ENCODE measurements at regions not wholly inside any gene's neighbourhood (a gene's known extent, or its start where the extent isn't known, plus 50 kb on each side); places are given as distances from the start of the nearest gene placed in this dataset.

GRCh38 chr15:89396723-89397652 is 62.4 kb upstream of the POLG start:
- H3K9me3 Mint-ChIP-seq = no peaks in the 10 kb centered on the region
- peaks cover 22 to 51% (median 32%) of the 10 kb centered on the region in 5 donors for H3K27me3 Mint-ChIP-seq
- H3K4me1 Mint-ChIP-seq = peaks cover 1 to 21% (median 7%) of the 10 kb centered on the region in 4 donors
- DNase-seq (no peak), ATAC-seq (no peak)
- POLR2A ChIA-PET = no interaction called here
- H3K36me3 Mint-ChIP-seq = peaks cover 0 to 9% (median 0%) of the 10 kb centered on the region in 3 donors
- peak overlapping the region in 1 of 10 donors; percentile 18 for H3K27ac Mint-ChIP-seq
- H3K4me3 Mint-ChIP-seq = no peak overlapping the region

- POLR2A ChIA-PET = no interaction called here
- no peak overlapping the region for H3K4me3 Mint-ChIP-seq
- no peak overlapping the region for H3K27ac Mint-ChIP-seq
- H3K9me3 Mint-ChIP-seq = no peaks in the 10 kb centered on the region
- ATAC-seq = no peak
- H3K4me1 Mint-ChIP-seq = peaks cover 1 to 11% (median 7%) of the 10 kb centered on the region in 4 donors
- no peak for DNase-seq
- peaks cover 13 to 48% (median 23%) of the 10 kb centered on the region in 5 donors for H3K27me3 Mint-ChIP-seq
- peaks cover 0 to 9% (median 0%) of the 10 kb centered on the region in 3 donors for H3K36me3 Mint-ChIP-seq
These were observed 61.4 kb upstream of the POLG start for GRCh38 chr15:89395996-89396395.

- peaks cover 1 to 7% (median 6%) of the 10 kb centered on the region in 4 donors for H3K4me1 Mint-ChIP-seq
- H3K27me3 Mint-ChIP-seq = peaks cover 10 to 47% (median 24%) of the 10 kb centered on the region in 5 donors
- no peaks in the 10 kb centered on the region for H3K9me3 Mint-ChIP-seq
- no peak overlapping the region for H3K27ac Mint-ChIP-seq
- ATAC-seq = no peak
- H3K36me3 Mint-ChIP-seq = peaks cover 0 to 9% (median 0%) of the 10 kb centered on the region in 3 donors
- POLR2A ChIA-PET = no interaction called here
- no peak for DNase-seq
- no peak overlapping the region for H3K4me3 Mint-ChIP-seq
These were observed 60.8 kb upstream of the POLG start for GRCh38 chr15:89395461-89395871.

GRCh38 chr15:89395031-89395430 is 60.4 kb upstream of the POLG start:
- peaks cover 0 to 11% (median 0%) of the 10 kb centered on the region in 3 donors for H3K36me3 Mint-ChIP-seq
- POLR2A ChIA-PET = no interaction called here
- H3K9me3 Mint-ChIP-seq = no peaks in the 10 kb centered on the region
- H3K27ac Mint-ChIP-seq = no peak overlapping the region
- H3K4me1 Mint-ChIP-seq = peaks cover 1 to 7% (median 6%) of the 10 kb centered on the region in 4 donors
- ATAC-seq (no peak), DNase-seq (no peak)
- no peak overlapping the region for H3K4me3 Mint-ChIP-seq
- peaks cover 10 to 47% (median 24%) of the 10 kb centered on the region in 5 donors for H3K27me3 Mint-ChIP-seq

GRCh38 chr15:89393056-89393455 is 58.4 kb upstream of the POLG start:
- Mint-ChIP-seq H3K27me3 (peaks cover 6 to 35% (median 18%) of the 10 kb centered on the region in 5 donors), H3K27ac (no peak overlapping the region), H3K4me1 (no peaks in the 10 kb centered on the region), H3K9me3 (no peaks in the 10 kb centered on the region), H3K36me3 (peaks cover 0 to 13% (median 0%) of the 10 kb centered on the region in 3 donors), H3K4me3 (no peak overlapping the region)
- no peak for DNase-seq
- POLR2A ChIA-PET = no interaction called here
- no peak for ATAC-seq

GRCh38 chr15:89391685-89392257 is 57.1 kb upstream of the POLG start:
- Mint-ChIP-seq H3K36me3 (peaks cover 0 to 20% (median 2%) of the 10 kb centered on the region in 3 donors), H3K4me1 (no peaks in the 10 kb centered on the region), H3K9me3 (no peaks in the 10 kb centered on the region), H3K27me3 (peaks cover 2 to 26% (median 15%) of the 10 kb centered on the region in 5 donors), H3K27ac (no peak overlapping the region), H3K4me3 (no peak overlapping the region)
- DNase-seq (no peak), ATAC-seq (no peak)
- POLR2A ChIA-PET = interaction anchor here (1.3 kb wide), 1 partner anchor 13 kb away, joined by 3 read pairs; no protein-coding TSS in a partner anchor

GRCh38 chr15:89389841-89390603 is 55.4 kb upstream of the POLG start:
- Mint-ChIP-seq H3K27me3 (peaks cover 0 to 23% (median 11%) of the 10 kb centered on the region in 5 donors), H3K4me1 (no peaks in the 10 kb centered on the region), H3K27ac (no peak overlapping the region), H3K4me3 (no peak overlapping the region), H3K36me3 (peaks cover 0 to 16% (median 2%) of the 10 kb centered on the region in 3 donors), H3K9me3 (no peaks in the 10 kb centered on the region)
- ATAC-seq (no peak), DNase-seq (no peak)
- POLR2A ChIA-PET = no interaction called here

- peaks cover 0 to 24% (median 8%) of the 10 kb centered on the region in 5 donors for H3K27me3 Mint-ChIP-seq
- no peaks in the 10 kb centered on the region for H3K9me3 Mint-ChIP-seq
- DNase-seq (no peak), ATAC-seq (no peak)
- no peak overlapping the region for H3K27ac Mint-ChIP-seq
- H3K4me3 Mint-ChIP-seq = no peak overlapping the region
- peaks cover 0 to 11% (median 2%) of the 10 kb centered on the region in 3 donors for H3K36me3 Mint-ChIP-seq
- POLR2A ChIA-PET = no interaction called here
- peaks cover 0 to 8% (median 4%) of the 10 kb centered on the region in 4 donors for H3K4me1 Mint-ChIP-seq
These were observed 52.7 kb upstream of the POLG start for GRCh38 chr15:89387140-89387903.

- Mint-ChIP-seq H3K4me1 (peaks cover 0 to 18% (median 7%) of the 10 kb centered on the region in 4 donors), H3K9me3 (no peaks in the 10 kb centered on the region), H3K27me3 (peaks cover 3 to 22% (median 13%) of the 10 kb centered on the region in 5 donors), H3K27ac (no peak overlapping the region), H3K4me3 (no peak overlapping the region), H3K36me3 (peaks cover 0 to 11% (median 2%) of the 10 kb centered on the region in 3 donors)
- ATAC-seq (no peak), DNase-seq (no peak)
- POLR2A ChIA-PET = no interaction called here
These were observed 51.1 kb upstream of the POLG start for GRCh38 chr15:89385596-89386331.

Data from naive thymus-derived CD8-positive, alpha-beta T cell (primary cell).